Suprapubic skin (tissue), 4 donors: ENCODE measurements at regions not wholly inside any gene's neighbourhood (a gene's known extent, or its start where the extent isn't known, plus 50 kb on each side); places are given as distances from the start of the nearest gene placed in this dataset.
"Not testable (repeated sequence)": the region's sequence is repeated elsewhere in the genome, so short reads cannot be mapped to it uniquely, and the experiment has no call there.

Source experiments
- DNase-seq, 2 donors: peaks; one replicate each; pipeline ENCODE4 v3.0.0-alpha.2; 2019; ENCODE audit warnings: low spot score in 2 of 2
- H3K27ac ChIP-seq: fragments of 200-600 bp; sonication (generic); one replicate; pipeline ENCODE4 v1.5.1; 2019
- H3K27me3 ChIP-seq: fragments of 200-600 bp; sonication (generic); one replicate; pipeline ENCODE4 v1.5.1; 2019
- H3K36me3 ChIP-seq: fragments of 200-600 bp; sonication (generic); one replicate; pipeline ENCODE4 v1.5.1; 2019
- H3K4me1 ChIP-seq: fragments of 200-600 bp; sonication (generic); one replicate; pipeline ENCODE4 v1.5.1; 2019
- H3K4me3 ChIP-seq: fragments of 200-600 bp; sonication (generic); one replicate; pipeline ENCODE4 v1.5.1; 2019; ENCODE audit warnings: mild to moderate bottlenecking
- H3K9me3 ChIP-seq: fragments of 200-600 bp; sonication (generic); one replicate; pipeline ENCODE4 v1.5.1; 2019
- EP300 ChIP-seq: sonication (generic); formaldehyde crosslinking; IDR thresholded peaks from one replicate; pipeline ENCODE4 v1.6.1; 2017; ENCODE audit warnings: antibody characterized with exemption
- POLR2A ChIP-seq, 2 donors: fragments of 450-650 bp; IDR thresholded peaks; one replicate each; pipeline ENCODE4 v1.6.1; 2017; ENCODE audit warnings: antibody characterized with exemption in 2 of 2, mild to moderate bottlenecking in 2 of 2, moderate library complexity in 2 of 2
- POLR2AphosphoS5 ChIP-seq, 3 donors: sonication (generic); formaldehyde crosslinking; IDR thresholded peaks; one replicate each; pipeline ENCODE4 v1.6.1; 2017; ENCODE audit warnings: antibody characterized with exemption in 3 of 3
- WGBS: methylation state at CpG from one replicate; pipeline ENCODE4 v1.1.5; 2018; 5-methylcytosine and 5-hydroxymethylcytosine counted together
- TF ChIP-seq, protein P1 (sequence below), 2 donors: fragments of 200-600 bp in 1 of 2; fragments of 450-650 bp in 1 of 2; sonication (generic) in 1 of 2; IDR thresholded peaks; one replicate each; pipeline ENCODE4 v1.5.1; 2016 to 2019; ENCODE audit warnings: antibody characterized with exemption in 2 of 2, mild to moderate bottlenecking in 1 of 2, moderate library complexity in 1 of 2

DNA sequence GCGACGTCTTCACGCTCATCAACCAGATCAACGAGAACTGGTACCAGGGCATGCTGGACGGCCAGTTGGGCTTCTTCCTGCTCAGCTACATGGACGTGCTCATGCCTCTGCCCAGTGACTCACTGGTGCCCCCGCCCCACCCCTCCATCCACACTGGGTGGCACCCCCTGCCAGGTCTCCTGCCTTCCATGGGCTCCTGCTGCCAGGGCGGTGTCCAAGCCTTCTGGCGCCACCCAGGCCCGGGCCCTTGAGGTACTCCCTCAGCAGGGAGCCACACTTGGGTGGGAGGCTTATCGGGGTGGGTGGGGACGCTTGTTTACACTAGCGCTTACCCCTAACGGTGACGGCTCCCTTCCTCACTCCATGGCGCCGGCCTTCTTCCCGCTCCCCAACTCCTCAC, 148.2 kb downstream of the GOSR1 start:
- not testable (repeated sequence) for DNase-seq, H3K4me3 ChIP-seq, H3K9me3 ChIP-seq, H3K27me3 ChIP-seq, H3K27ac ChIP-seq, H3K4me1 ChIP-seq
- peaks cover 14% of the 10 kb centered on the region for H3K36me3 ChIP-seq
- WGBS, result 94% methylated on average over 10 of the region's 18 CpGs

DNA sequence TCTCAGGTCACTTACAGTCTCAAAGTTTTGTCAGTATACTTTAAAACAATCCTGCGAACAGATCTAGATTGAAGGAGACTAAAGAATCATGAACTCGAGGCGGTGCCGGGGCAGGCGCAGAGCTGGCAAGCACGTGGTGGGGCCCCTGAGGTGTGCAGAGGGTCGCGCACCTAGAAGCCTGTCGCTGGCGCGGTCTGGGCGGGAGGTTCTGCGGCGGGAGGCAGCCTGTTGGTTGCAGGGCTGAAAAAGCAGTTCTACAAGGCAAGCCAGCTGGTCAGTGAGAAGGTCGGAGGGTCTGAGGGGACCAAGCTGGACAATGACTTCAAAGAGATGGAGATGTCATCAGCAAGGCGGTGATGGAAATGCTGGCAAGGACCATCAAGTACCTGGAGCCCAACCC, 147.0 kb downstream of the GOSR1 start:
- not testable (repeated sequence) for H3K9me3 ChIP-seq, H3K4me1 ChIP-seq, H3K27me3 ChIP-seq, DNase-seq, H3K4me3 ChIP-seq, H3K27ac ChIP-seq
- WGBS, result 96% methylated on average over 16 of the region's 16 CpGs
- H3K36me3 ChIP-seq, result peaks cover 14% of the 10 kb centered on the region

DNA sequence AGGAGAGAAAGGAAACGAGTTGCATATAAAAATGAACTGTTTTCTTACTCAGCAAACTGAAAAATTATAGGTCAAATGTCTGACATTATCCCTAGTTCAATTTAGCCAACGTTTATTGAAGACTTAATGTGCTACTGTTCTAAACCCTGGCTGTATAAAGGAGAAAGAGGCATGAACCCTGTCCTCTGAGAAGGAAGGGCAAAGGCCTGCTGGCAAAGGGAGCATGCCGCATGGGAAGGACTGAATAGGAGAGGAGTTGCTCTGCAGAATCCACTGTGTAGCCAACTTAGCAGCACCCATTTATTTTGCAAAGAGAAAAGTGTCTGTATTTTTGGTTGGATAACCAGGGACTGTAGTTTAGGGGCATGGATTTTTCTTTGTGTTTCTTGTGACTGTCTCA, 132.5 kb downstream of the GOSR1 start:
- H3K4me3 ChIP-seq, H3K27me3 ChIP-seq, H3K4me1 ChIP-seq, H3K9me3 ChIP-seq, DNase-seq, H3K36me3 ChIP-seq, H3K27ac ChIP-seq: not testable (repeated sequence)
- 70% methylated on average over 3 of the region's 3 CpGs for WGBS

DNA sequence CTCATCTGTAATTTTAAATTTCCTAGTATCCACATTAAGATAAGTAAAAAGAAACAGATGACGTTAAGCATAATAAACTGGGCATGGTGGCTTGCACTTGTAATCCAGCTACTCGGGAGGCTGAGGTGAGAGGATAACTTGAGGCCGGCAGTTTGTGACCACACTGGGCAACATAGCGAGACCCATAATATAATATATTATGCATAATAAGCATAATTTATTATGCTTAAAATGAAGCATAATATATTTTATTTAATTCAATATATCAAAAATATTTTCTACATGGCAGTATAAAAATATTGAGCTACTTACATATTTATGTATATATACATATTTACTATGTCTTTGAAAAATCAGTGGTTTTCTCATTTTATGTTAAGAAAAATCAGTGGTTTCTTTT, 128.3 kb downstream of the GOSR1 start:
- TF ChIP-seq, protein P1, sequence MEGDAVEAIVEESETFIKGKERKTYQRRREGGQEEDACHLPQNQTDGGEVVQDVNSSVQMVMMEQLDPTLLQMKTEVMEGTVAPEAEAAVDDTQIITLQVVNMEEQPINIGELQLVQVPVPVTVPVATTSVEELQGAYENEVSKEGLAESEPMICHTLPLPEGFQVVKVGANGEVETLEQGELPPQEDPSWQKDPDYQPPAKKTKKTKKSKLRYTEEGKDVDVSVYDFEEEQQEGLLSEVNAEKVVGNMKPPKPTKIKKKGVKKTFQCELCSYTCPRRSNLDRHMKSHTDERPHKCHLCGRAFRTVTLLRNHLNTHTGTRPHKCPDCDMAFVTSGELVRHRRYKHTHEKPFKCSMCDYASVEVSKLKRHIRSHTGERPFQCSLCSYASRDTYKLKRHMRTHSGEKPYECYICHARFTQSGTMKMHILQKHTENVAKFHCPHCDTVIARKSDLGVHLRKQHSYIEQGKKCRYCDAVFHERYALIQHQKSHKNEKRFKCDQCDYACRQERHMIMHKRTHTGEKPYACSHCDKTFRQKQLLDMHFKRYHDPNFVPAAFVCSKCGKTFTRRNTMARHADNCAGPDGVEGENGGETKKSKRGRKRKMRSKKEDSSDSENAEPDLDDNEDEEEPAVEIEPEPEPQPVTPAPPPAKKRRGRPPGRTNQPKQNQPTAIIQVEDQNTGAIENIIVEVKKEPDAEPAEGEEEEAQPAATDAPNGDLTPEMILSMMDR (IDR thresholded peaks at IDR 0.05), result no peak
- no peak for TF ChIP-seq POLR2A (IDR thresholded peaks at IDR 0.05)
- no peak for TF ChIP-seq EP300
- no peak for TF ChIP-seq POLR2AphosphoS5 (IDR thresholded peaks at IDR 0.05)
- no peak for DNase-seq
- H3K4me3 ChIP-seq, result no peak overlapping the region
- no peak overlapping the region for H3K27ac ChIP-seq
- 94% methylated on average over 4 of the region's 4 CpGs for WGBS
- H3K36me3 ChIP-seq, result no peaks in the 10 kb centered on the region
- H3K9me3 ChIP-seq, result no peaks in the 10 kb centered on the region
- no peaks in the 10 kb centered on the region for H3K27me3 ChIP-seq
- peaks cover 16% of the 10 kb centered on the region for H3K4me1 ChIP-seq

DNA sequence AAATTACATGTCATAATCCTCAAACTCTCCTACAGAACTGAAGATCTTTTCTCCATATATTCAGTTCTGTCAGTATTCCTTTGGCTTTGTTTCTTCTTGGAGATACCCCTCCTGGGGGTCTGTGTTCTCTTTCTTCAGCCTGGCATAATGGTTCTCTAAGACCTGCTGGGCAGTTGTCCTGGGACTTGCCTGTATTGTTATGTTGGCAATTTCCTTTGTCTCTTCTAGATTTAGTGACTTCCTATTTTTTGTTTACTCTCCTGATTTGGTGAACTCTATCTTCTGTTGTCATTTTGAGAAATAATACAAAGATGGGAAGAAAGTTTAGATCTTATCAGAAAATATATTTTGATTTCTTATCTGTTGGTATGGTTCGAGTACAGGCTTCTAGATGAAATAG, 127.8 kb downstream of the GOSR1 start:
- Histone ChIP-seq H3K4me3 (no peak overlapping the region), H3K4me1 (peaks cover 16% of the 10 kb centered on the region), H3K9me3 (no peaks in the 10 kb centered on the region), H3K27ac (no peak overlapping the region), H3K27me3 (no peaks in the 10 kb centered on the region), H3K36me3 (no peaks in the 10 kb centered on the region)
- TF ChIP-seq, protein P1 (IDR thresholded peaks at IDR 0.05), result no peak
- no peak for TF ChIP-seq POLR2A (IDR thresholded peaks at IDR 0.05)
- TF ChIP-seq POLR2AphosphoS5 (IDR thresholded peaks at IDR 0.05), result no peak
- TF ChIP-seq EP300, result no peak
- no peak for DNase-seq
- 94% methylated on average over 1 of the region's 1 CpG for WGBS

DNA sequence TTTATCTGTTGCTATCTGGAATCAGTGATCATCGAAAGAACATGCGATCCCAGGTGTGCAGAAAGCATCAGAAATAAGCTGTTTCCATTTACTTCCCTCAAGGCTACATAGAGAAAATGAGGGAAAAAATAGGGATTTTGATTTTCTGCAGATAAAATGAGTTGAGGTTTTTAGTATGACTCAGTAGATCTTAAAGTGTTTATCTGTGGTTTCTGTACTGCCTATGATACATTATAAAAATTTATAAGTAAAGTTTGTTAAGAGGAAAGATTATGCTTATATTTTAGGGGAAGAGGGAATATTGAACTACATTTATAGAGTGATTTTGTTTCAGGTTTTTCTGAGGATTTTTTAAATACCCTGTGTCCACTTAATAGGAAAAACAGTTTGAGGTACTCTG, 125.2 kb downstream of the GOSR1 start:
- not testable (repeated sequence) for H3K27ac ChIP-seq, H3K9me3 ChIP-seq, DNase-seq, H3K27me3 ChIP-seq, H3K4me3 ChIP-seq, H3K36me3 ChIP-seq
- WGBS, result 56% methylated on average over 2 of the region's 2 CpGs
- peaks cover 21% of the 10 kb centered on the region for H3K4me1 ChIP-seq

DNA sequence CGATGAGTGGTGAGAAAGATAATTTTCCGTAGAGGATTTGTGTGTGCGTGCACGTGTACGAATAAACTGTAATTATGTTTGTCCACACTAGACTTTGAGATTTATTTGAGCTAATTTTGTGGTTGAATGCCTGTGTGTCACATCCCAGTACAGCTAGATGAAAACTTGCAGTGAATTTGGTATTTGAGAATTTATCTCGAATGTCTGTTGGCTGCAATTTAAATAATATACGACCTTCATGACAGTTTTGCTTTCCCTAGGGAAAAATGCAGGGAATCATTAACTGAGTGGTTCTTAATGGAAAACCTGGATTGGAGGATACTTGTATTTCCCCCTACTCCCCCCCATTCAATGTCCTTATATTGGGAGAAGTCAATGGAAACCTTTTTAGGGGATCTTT, 124.8 kb downstream of the GOSR1 start:
- 33% methylated on average over 7 of the region's 7 CpGs for WGBS
- H3K36me3 ChIP-seq, DNase-seq, H3K27me3 ChIP-seq, H3K9me3 ChIP-seq, H3K4me3 ChIP-seq, H3K27ac ChIP-seq: not testable (repeated sequence)
- H3K4me1 ChIP-seq, result peaks cover 21% of the 10 kb centered on the region

DNA sequence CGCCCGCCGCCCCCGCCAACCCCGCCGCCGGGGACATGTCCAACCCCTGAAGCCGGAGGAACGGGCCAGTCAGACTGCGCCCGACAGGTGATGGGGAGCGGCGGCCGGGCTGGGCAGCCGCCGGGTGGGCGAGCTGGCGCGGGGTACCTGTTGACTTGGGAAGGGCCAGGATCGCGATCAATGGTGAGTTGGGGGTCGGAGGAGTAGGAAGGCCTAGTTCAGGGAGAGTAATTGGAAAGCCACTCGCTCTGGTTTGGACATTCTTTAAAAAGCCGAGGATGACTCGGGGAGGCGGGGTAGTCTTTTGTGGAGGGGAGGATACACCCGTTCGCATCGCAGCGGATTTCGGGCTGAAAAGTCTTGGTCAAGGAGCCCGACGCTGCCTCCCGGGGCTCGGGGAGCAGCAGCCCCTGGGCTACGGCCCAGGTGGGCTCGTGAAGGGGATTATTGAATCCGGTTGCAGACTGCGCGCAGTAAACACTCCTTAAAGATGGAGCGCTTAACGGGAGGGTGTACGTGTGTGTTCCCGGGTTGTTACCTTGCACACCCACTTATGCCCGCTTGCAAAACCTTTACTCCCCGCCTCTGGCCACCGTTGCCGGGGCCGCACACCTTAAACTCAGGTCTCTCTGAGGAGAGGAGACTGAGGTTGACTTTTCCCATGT, 123.8 kb downstream of the GOSR1 start:
- H3K9me3 ChIP-seq, result no peaks in the 10 kb centered on the region
- TF ChIP-seq EP300 (no peak), POLR2A (IDR thresholded peaks at IDR 0.05) (no peak), POLR2AphosphoS5 (IDR thresholded peaks at IDR 0.05) (no peak)
- TF ChIP-seq, protein P1 (IDR thresholded peaks at IDR 0.05), result no peak
- 2% methylated on average over 23 of the region's 49 CpGs for WGBS
- H3K27me3 ChIP-seq, result no peaks in the 10 kb centered on the region
- DNase-seq, result no peak
- H3K4me3 ChIP-seq, result peak overlapping the region; percentile 93
- H3K27ac ChIP-seq, result peak overlapping the region; percentile 92
- peaks cover 21% of the 10 kb centered on the region for H3K4me1 ChIP-seq
- no peaks in the 10 kb centered on the region for H3K36me3 ChIP-seq
